ENCODE measurements at regions not wholly inside any gene's neighbourhood (a gene's known extent, or its start where the extent isn't known, plus 50 kb on each side); places are given as distances from the start of the nearest gene placed in this dataset.

DNA sequence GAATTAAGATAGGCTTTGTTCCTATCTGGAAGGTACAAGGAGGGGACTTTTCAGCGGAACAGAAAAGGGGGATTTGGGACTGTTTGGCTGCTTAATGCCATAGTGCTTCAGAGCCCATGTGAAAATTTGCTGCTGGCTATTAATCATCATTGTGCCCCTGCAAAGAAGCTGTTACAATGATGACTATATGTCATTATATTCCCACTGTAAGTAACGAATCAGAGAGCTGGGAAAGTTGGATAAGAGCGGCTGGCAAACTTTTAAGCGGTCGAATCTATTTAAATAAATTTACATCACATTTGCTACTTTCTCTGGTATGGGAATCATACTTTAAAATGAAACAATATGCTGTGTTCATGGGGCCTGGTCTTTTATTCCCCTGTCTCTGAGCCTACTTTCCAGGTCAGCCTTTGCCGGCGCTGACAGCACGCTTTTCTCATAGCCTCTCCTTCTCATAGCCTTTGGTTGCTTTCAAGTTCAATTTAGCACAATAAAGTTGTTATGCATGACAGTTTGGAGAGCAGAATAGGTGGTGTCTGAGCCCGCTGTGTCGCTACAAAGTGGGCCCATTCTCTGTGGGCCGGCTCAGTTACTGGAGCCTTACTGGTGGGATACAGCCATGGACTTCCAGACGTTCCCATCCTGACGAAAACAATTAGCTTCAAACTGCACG lies 271.2 kb upstream of the TMEM161B start:
- TF ChIP-seq, protein P1, sequence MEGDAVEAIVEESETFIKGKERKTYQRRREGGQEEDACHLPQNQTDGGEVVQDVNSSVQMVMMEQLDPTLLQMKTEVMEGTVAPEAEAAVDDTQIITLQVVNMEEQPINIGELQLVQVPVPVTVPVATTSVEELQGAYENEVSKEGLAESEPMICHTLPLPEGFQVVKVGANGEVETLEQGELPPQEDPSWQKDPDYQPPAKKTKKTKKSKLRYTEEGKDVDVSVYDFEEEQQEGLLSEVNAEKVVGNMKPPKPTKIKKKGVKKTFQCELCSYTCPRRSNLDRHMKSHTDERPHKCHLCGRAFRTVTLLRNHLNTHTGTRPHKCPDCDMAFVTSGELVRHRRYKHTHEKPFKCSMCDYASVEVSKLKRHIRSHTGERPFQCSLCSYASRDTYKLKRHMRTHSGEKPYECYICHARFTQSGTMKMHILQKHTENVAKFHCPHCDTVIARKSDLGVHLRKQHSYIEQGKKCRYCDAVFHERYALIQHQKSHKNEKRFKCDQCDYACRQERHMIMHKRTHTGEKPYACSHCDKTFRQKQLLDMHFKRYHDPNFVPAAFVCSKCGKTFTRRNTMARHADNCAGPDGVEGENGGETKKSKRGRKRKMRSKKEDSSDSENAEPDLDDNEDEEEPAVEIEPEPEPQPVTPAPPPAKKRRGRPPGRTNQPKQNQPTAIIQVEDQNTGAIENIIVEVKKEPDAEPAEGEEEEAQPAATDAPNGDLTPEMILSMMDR (IDR thresholded peaks at IDR 0.05; ENCODE audit: borderline replicate concordance, extremely low read depth, low read length, poor library complexity, severe bottlenecking) = no peak
- no peak for TF ChIP-seq EZH2 (IDR thresholded peaks at IDR 0.05; ENCODE audit: borderline replicate concordance, low read depth, low read length, severe bottlenecking)

All from DND-41 (cell line).